A673 (cell line): ENCODE measurements at regions not wholly inside any gene's neighbourhood (a gene's known extent, or its start where the extent isn't known, plus 50 kb on each side); places are given as distances from the start of the nearest gene placed in this dataset.

Source experiments
- BruUV-seq: library from RNA; stranded (reverse); fragments of 400-500 nt; replicated peaks from 2 replicates; lab custom pipeline; 2021; lab: Mats Ljungman, UMichigan
- CTCF ChIA-PET: fragments of 300-600 bp; sonication (Branson Sonifier 250); formaldehyde crosslinking; loops from one replicate; lab custom pipeline; 2022; ENCODE audit warnings: antibody characterized with exemption; lab: Charles Lee
- POLR2A ChIA-PET: fragments of 300-600 bp; sonication (Branson Sonifier 250); formaldehyde crosslinking; loops from one replicate; lab custom pipeline; 2022; ENCODE audit warnings: antibody characterized with exemption; ENCODE audit not compliant: low non-redundant PET; lab: Charles Lee
- DNase-seq: peaks from one replicate; pipeline ENCODE4 v3.0.0-alpha.2; 2015; ENCODE audit warnings: low spot score
- H3K27ac ChIP-seq: fragments of 200-600 bp; sonication (generic); 2 replicates; pipeline ENCODE4 v1.5.1; 2016; ENCODE audit warnings: mixed run types, low read depth, mild to moderate bottlenecking, mixed read lengths, antibody characterized with exemption, low read length; ENCODE audit not compliant: poor library complexity, severe bottlenecking
- H3K27me3 ChIP-seq: fragments of 200-600 bp; sonication (generic); replicated peaks from 2 replicates; pipeline ENCODE4 v1.6.1; 2017; ENCODE audit warnings: mixed run types, low read depth, mild to moderate bottlenecking, mixed read lengths, antibody characterized with exemption, low read length; ENCODE audit not compliant: insufficient read depth, poor library complexity
- H3K36me3 ChIP-seq: fragments of 200-600 bp; sonication (generic); 2 replicates; pipeline ENCODE4 v1.6.1; 2016; ENCODE audit warnings: mixed run types, mild to moderate bottlenecking, mixed read lengths, antibody characterized with exemption, low read length; ENCODE audit not compliant: insufficient read depth, poor library complexity, severe bottlenecking
- H3K4me1 ChIP-seq: fragments of 200-600 bp; sonication (generic); 2 replicates; pipeline ENCODE4 v1.6.1; 2017; ENCODE audit warnings: mixed run types, mild to moderate bottlenecking, mixed read lengths, antibody characterized with exemption, low read length; ENCODE audit not compliant: insufficient read depth, poor library complexity, severe bottlenecking
- H3K4me3 ChIP-seq: fragments of 200-600 bp; sonication (generic); 2 replicates; pipeline ENCODE4 v1.5.1; 2016; ENCODE audit warnings: low read depth, mixed run types, mild to moderate bottlenecking, mixed read lengths, low read length; ENCODE audit not compliant: poor library complexity, severe bottlenecking
- H3K9me3 ChIP-seq: fragments of 200-600 bp; sonication (generic); 2 replicates; pipeline ENCODE4 v1.6.1; 2016; ENCODE audit warnings: mixed run types, low read depth, mild to moderate bottlenecking, mixed read lengths, antibody characterized with exemption, low read length; ENCODE audit not compliant: poor library complexity, severe bottlenecking
- EZH2 ChIP-seq: fragments of 200-600 bp; sonication (generic); IDR thresholded peaks from 2 replicates; pipeline ENCODE4 v1.6.1; 2017; ENCODE audit warnings: borderline replicate concordance, low read depth, mild to moderate bottlenecking, mixed read lengths, antibody characterized with exemption, low read length; ENCODE audit not compliant: poor library complexity, severe bottlenecking
- intact Hi-C: fragments of 100-400 bp; cut with micrococcal nuclease; formaldehyde crosslinking; loops from one replicate; pipeline ENCODE4 v1.10.0; 2022; ENCODE audit not compliant: unreplicated experiment
- TF ChIP-seq, protein P1 (sequence below): fragments of 300-800, 200-600 bp; sonication (generic); conservative IDR thresholded peaks from 2 replicates; pipeline ENCODE4 v1.5.1; 2017; ENCODE audit warnings: low read depth, mild to moderate bottlenecking, antibody characterized with exemption, low read length, moderate library complexity, mixed read lengths

- BruUV-seq, result no TSS peak
- no peaks in the 10 kb centered on the region for H3K4me1 ChIP-seq
- H3K27me3 ChIP-seq, result no peaks in the 10 kb centered on the region
- no peak overlapping the region for H3K4me3 ChIP-seq
- no peaks in the 10 kb centered on the region for H3K9me3 ChIP-seq
- TF ChIP-seq, protein P1, sequence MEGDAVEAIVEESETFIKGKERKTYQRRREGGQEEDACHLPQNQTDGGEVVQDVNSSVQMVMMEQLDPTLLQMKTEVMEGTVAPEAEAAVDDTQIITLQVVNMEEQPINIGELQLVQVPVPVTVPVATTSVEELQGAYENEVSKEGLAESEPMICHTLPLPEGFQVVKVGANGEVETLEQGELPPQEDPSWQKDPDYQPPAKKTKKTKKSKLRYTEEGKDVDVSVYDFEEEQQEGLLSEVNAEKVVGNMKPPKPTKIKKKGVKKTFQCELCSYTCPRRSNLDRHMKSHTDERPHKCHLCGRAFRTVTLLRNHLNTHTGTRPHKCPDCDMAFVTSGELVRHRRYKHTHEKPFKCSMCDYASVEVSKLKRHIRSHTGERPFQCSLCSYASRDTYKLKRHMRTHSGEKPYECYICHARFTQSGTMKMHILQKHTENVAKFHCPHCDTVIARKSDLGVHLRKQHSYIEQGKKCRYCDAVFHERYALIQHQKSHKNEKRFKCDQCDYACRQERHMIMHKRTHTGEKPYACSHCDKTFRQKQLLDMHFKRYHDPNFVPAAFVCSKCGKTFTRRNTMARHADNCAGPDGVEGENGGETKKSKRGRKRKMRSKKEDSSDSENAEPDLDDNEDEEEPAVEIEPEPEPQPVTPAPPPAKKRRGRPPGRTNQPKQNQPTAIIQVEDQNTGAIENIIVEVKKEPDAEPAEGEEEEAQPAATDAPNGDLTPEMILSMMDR, result no peak
- no peak for TF ChIP-seq EZH2
- CTCF ChIA-PET, result no interaction called here
- POLR2A ChIA-PET, result no interaction called here
- H3K27ac ChIP-seq, result no peak overlapping the region
- no peak for DNase-seq
- no peaks in the 10 kb centered on the region for H3K36me3 ChIP-seq
- intact Hi-C loops, result no loop called here
These were observed 609.5 kb downstream of the EPHA4 start for GRCh38 chr2:220962556-220962955.

DNA sequence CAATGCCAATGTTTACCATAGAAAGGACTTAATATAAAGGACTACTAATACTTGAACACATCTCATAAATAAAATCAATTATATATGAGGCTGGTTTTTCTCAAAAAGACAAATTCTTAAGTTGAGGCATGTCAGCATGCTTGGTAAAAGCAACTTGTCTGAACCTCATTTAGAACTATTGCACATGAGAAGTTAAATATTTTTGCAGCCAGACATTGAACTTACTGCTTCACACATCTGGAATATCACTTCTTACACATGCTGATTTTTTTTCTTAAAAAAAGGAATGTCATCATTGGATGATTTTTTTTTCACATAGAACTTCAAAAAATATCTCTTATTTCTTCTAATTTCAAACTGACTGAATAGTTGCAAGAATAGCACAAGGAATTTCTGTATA, 609.0 kb downstream of the EPHA4 start:
- TF ChIP-seq, protein P1, result no peak
- TF ChIP-seq EZH2, result no peak
- DNase-seq, result no peak
- Histone ChIP-seq H3K9me3 (no peaks in the 10 kb centered on the region), H3K27me3 (no peaks in the 10 kb centered on the region), H3K4me1 (no peaks in the 10 kb centered on the region), H3K27ac (no peak overlapping the region), H3K4me3 (no peak overlapping the region), H3K36me3 (no peaks in the 10 kb centered on the region)
- ChIA-PET CTCF (no interaction called here), POLR2A (no interaction called here)
- BruUV-seq, result no TSS peak
- intact Hi-C loops, result no loop called here

- CTCF ChIA-PET, result no interaction called here
- POLR2A ChIA-PET, result no interaction called here
- no peak for DNase-seq
- intact Hi-C loops, result no loop called here
- BruUV-seq, result no TSS peak
- H3K36me3 ChIP-seq, result no peaks in the 10 kb centered on the region
- H3K27me3 ChIP-seq, result no peaks in the 10 kb centered on the region
- no peaks in the 10 kb centered on the region for H3K9me3 ChIP-seq
- H3K4me3 ChIP-seq, result no peak overlapping the region
- no peak overlapping the region for H3K27ac ChIP-seq
- H3K4me1 ChIP-seq, result no peaks in the 10 kb centered on the region
- TF ChIP-seq, protein P1, result no peak
- no peak for TF ChIP-seq EZH2
These were observed 608.2 kb downstream of the EPHA4 start for GRCh38 chr2:220963930-220964329.
